Skin epidermis (tissue), 12 donors: ENCODE measurements at regions not wholly inside any gene's neighbourhood (a gene's known extent, or its start where the extent isn't known, plus 50 kb on each side); places are given as distances from the start of the nearest gene placed in this dataset.

Experiments used
- H3K27ac ChIP-seq, 21 experiments: fragments of 200-600 bp; sonication (generic) in 11 of 21; one replicate each; pipeline ENCODE4 v1.5.0; 2020; ENCODE audit warnings: mild to moderate bottlenecking in 3 of 21, inconsistent platforms in 2 of 21, moderate library complexity in 2 of 21
- H3K4me3 ChIP-seq, 7 experiments: fragments of 200-600 bp; sonication (generic) in 2 of 7; one replicate each; pipeline ENCODE4 v1.5.0; 2020; ENCODE audit warnings: inconsistent platforms in 2 of 7, mild to moderate bottlenecking in 2 of 7, moderate library complexity in 1 of 7

DNA sequence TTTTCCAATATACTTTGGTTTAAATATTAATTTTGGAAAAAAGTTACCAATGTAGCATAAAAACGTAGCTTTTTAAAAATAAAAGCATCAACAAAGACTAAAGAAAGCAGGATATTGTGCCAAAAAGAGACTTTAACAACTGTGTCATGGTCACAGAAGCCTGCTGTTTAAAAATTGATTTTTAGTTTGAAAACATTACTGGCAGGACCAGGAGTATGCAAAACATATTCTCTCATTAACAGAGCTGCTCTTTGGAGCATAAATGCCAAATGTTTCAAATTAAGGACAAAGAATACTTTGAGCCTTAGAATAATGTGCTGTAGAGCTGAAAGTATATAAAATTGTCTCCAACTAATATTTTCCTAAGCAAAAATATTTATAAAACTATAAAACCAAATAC lies 279.0 kb downstream of the ARAP2 start:
- no peak overlapping the region for H3K4me3 ChIP-seq
- no peak overlapping the region for H3K27ac ChIP-seq

DNA sequence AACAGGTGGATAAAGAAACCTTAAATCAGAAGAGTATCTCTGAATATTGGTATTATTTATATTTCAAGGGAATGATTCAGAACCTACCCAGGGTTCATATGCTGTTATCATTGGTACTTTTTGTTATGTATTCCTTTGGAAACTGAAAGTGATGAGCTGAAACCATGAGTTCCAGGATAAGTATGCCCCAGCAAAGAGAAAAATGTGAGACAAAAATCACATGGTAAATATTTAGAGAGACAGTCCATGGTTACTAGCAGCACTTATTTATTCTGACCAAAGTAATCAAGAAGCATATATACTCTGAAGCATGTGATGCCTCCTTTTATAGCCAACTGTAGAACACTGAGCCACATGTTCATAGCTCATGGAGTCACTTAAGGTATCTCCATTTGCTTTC lies 277.7 kb downstream of the ARAP2 start:
- Histone ChIP-seq H3K27ac (no peak overlapping the region), H3K4me3 (no peak overlapping the region)

DNA sequence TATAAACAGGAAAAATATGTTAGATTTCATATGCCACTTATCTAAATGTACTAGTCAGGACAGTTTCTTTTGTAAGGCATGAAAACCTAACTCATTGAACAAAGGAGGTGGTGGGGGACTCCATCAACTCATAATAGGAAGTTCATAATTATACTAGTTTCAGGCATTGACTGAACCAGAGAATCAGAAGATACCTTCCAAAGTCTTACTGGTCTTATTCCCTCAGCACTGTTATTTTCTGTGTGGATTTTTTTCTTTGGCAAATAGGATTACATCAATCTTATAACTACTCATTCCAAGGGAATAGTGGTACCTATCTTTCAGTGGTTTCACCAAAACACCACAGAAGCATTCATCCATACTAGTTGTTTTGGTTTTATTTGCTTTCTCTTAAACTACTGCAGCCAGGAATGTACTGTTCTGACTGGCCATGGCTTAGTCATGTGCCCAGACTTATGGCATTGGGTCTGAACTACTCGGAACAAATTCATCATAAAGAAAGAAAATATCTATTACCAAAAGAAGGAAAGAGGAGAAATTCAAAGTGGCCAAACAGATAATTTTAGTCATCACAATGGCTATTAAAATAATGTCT lies 273.9 kb downstream of the ARAP2 start:
- Histone ChIP-seq H3K27ac (no peak overlapping the region), H3K4me3 (no peak overlapping the region)

DNA sequence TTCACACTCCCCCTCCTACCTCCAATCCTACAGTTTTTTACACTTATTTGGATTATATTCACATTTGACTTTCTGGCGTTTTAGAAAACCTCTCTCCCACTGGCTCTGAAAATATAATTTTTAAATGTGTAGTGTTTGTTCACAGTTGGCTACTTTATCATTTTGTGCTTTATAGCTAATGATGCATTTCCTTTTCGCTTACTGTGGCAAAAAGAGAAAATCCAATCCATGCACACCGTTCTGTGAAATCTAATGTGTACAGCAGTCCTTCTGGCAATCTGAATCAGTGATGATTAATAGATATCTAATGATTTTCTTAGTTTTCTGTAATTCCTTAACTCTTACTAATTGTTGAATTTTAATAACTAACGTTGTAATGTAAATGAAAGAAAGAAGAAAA lies 271.5 kb downstream of the ARAP2 start:
- Histone ChIP-seq H3K27ac (no peak overlapping the region), H3K4me3 (no peak overlapping the region)

DNA sequence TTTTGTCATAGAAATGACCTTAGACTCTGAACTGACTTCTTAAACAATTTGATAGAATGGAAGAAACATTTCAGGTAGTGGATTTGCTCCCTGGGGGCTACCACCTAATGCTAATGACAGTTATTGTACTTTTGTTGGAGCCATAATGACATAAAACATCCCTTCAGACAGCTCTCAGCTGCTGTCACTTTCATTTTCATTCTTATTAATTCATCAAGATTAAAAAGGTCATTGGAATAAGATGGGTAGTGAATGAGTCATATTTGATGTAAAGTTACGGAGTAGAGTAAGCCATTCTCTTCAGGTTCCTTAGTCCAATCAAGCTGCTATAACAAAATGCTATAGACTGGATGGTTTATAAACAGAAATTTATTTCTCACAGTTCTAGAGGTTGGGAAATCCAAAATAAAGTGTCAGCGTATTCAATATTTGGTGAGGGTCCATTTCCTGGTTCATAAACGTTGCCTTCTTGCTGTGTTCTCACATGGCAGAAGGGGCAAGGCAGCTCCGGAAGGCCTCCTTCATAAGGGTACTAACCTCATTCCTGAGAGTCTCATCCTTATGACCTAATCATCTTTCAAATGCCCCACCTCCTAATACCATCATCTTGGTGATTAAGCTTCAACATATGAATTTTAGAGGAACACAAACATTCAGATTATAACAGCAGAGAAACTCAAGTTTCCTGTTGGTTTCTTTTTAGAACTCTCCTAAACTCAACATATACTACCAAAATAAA lies 268.5 kb downstream of the ARAP2 start:
- Histone ChIP-seq H3K27ac (no peak overlapping the region), H3K4me3 (no peak overlapping the region)

DNA sequence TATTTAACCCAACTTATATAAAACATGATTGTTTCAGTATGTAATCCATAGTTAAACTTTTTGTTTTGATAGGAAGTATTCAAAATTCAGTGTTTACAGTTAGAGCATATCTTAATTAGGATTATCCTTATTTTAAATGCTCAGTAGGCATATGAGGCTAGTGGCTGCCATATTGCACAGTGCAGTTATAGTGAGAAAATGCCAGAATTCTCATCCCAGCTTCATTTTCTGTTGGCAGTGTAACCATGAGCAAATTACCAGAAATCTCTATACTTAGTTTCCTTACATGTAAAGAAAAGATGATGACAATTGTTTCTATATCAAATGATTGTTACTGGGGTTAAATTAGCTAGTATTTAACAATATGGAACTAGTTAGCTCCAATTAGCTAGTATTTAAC lies 265.8 kb downstream of the ARAP2 start:
- no peak overlapping the region for H3K4me3 ChIP-seq
- H3K27ac ChIP-seq: no peak overlapping the region

DNA sequence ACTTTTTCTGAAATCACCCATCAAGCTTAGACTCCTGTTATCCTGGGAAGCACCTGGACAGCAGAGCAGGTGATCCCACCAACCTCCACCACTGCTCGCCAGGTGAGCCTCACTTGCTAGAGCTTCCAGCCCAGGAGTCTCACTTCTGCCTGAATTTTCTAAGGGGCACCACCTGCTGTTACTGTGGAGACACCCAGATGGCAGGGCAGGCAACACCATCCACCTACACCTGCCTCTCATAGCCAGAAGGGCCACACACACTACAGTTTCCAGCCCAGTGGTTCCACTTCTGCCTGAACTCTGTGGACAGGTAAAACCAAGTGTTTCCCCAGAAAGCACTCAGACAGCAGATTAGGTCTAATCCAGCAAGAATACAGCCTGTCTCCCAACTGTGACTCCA lies 262.0 kb downstream of the ARAP2 start:
- Histone ChIP-seq H3K4me3 (no peak overlapping the region), H3K27ac (no peak overlapping the region)

DNA sequence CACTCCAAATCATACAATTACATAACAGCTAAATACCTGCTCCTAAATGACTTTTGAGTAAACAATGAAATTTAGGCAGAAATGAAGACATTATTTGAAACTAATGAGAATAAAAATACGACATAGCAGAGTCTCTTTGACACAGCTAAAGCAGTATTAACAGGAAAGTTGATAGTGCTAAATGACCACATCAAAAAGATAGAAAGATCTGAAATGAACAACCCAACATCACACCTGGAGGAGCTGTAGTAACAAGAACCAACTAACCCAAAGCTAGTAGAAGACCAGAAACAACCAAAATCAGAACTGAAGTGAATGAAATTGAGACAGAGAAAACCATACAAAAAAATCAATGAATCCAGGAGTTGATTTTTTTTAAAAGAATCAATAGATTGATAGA lies 257.8 kb downstream of the ARAP2 start:
- H3K27ac ChIP-seq: no peak overlapping the region
- no peak overlapping the region for H3K4me3 ChIP-seq

DNA sequence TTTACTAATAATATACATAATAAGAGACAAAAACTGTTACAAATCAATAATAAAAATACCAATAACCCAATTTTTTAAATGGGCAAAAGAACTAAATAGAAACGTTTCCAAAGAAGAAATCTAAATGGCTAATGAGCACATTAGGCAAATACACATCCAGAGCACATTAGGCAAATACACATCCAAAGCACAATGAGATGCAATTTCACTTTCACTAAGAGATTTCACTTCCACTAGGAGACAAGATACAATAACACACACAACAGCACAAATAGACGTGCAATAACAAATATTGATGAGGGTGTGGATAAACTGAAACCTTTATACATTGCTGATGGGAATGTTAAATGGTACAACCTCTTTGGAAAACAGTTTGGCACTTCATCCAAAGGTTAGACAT lies 250.7 kb downstream of the ARAP2 start:
- H3K4me3 ChIP-seq: no peak overlapping the region
- no peak overlapping the region for H3K27ac ChIP-seq

DNA sequence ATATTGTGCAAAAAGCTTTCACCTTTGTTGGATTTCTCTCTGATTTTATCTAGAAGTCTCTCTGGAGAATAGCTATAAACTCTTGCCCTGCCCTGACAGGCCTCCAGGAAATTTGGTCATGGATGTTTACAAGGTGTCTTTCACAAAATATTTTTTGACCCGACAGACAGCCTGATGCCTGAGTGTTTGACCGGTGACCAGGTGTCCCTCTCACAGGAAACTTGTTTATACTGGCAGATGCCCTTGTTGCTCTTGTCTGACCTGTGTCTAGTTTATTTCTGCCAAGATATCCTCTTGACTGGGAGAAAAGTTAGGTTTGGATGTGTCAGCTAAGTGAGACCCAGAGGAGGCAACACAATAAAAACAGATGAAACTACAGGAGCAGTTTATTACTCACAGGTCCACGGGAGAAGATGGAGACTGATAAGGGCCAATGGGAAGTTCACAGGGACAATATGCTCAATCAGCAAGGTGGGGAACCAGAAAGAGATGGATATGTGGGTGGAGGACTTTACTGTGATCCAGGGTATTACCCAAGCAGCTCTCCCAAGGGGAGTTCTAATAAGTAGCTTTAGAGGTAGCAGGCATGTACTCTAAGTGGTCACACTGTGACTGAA lies 243.3 kb downstream of the ARAP2 start:
- H3K27ac ChIP-seq: no peak overlapping the region
- no peak overlapping the region for H3K4me3 ChIP-seq

DNA sequence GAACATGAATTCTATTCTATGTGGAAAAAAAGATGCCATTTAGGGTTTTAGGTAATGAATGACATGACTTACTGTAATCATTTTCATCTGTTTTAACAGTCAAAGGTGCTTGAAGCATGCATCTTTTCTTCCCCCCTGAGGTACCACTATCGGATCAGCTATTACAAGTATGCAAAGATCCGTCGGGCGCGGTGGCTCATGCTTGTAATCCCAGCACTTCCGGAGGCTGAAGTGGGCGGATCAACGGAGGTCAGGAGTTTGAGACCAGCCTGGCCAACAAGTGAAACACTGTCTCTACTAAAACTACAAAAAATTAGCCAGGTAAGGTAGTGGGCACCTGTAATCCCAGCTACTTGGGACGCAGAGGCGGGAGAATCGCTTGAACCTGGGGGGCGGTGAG lies 241.3 kb downstream of the ARAP2 start:
- Histone ChIP-seq H3K4me3 (no peak overlapping the region), H3K27ac (no peak overlapping the region)

DNA sequence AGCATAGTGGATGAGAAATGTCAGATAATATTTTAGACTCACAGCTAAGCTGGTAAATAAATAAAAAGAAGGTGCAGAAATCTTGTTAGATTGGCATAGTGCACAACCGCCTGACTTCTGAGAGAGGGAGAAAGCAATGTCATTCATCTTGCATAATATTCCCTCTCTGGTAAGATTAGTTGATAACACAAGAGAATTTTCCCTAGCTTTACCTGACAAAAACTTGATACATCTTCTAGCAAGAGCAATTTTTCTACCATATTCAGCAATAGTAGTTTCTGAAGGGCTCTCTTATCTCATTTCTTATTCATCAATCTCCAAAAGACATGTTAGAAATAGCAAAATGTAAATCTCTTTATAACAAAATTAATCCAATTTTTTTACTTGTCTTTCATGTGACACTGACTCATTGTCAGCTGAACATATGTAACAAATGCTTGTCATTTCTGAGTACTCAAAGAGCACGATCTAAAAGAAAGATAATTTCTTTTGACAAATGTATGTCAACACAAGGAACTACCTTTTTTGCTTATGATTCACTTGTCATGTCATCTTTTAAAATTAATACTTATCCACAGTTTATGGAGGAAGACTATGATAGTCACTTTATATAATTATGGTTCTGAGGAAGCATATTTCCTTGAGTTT lies 240.0 kb downstream of the ARAP2 start:
- no peak overlapping the region for H3K27ac ChIP-seq
- H3K4me3 ChIP-seq: no peak overlapping the region

DNA sequence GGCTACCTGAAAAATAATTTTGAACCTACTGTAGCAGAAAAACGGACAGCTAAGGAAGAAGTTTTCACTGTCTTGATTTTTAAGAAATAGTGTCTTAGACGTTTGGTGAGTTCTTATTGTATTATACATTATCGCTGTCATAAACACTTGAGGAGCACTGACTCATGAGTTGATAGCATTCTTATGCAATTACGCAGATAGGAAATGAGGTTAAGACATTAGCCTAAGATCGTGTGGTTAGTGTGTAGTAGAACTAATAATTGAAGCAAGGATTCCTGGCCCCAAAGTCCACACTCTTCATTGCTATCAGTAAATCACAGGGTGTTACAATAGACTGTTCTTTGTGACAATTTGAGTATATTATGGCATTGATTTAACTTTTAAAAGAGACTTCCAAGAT lies 238.1 kb downstream of the ARAP2 start:
- Histone ChIP-seq H3K27ac (no peak overlapping the region), H3K4me3 (no peak overlapping the region)

DNA sequence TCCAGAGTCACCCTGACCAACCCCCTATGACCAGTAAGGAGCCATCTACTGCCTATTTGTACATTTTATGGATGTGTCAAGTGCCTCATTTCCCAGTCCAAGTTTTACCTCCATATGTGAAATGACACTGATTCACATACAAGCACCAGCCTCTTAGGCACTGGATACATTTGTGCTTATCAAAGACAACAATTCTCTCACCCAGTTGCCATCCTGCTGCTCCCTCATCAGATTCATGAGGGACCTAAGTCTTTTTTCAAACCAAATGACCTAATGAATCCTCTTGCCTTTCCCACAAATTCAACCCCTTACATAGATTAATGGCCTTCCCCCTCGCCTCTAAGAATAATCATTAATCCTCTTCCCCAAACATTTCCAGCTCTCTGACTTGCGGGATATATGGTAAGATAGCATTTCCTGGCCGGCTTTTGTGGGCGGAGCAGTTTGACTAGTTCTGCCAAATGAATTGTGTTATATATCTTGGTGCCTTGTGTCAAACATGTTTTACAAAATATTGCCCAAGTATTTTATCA lies 233.9 kb downstream of the ARAP2 start:
- H3K4me3 ChIP-seq: no peak overlapping the region
- H3K27ac ChIP-seq: no peak overlapping the region

DNA sequence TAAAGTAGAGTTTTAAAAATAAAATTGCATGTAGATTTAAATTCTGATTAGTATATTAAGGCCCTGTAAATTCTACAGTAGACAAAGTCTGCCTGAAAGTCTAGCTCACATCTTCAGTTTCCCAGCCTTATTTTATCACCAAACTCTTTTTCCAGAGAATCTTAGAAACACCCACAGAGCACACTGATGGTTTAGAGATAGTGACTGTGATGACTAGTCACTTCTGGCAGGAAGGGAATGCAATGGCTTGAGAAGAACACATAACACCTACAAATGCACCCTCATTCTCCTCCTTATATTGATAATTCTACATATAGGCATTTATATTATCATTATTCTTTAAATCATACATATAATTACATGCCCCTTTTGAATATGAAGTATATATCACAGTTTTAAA lies 232.9 kb downstream of the ARAP2 start:
- no peak overlapping the region for H3K4me3 ChIP-seq
- H3K27ac ChIP-seq: no peak overlapping the region

DNA sequence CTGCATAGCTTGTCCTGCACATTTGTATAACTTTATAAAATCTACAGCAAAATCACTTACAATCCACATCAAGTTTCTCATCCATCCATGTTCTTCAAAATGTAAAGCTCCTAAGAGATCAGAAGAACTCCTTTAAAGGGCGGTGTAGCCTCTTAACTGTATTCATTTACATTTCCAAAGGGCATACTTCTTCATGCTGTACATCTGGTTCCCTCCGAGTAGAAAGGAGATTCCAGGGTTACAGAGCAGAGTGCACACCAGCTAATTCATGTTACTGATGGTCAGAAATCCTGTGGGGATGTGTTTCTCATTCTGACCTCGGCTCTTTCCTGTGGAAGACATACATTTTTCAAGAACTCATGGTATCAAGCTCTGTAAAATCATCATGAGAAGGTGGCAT lies 231.8 kb downstream of the ARAP2 start:
- H3K4me3 ChIP-seq: no peak overlapping the region

DNA sequence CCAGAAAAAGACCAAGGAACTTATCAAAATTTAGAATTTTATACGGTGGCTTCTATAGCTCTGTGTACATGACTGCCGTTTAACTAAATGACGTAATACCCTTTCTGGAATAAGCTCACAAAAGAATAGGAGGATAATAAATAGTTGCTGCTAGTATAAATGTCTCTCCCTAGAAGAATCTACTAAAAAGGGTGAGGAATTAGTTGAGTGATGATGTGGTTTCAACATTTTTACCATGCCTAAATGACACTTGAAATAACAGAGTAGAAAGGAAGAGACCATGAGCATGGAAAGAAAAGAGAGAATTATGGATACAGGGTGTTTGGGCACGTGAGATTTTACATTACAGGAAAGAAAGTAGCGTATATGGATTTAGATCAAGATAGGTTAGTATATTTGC lies 231.1 kb downstream of the ARAP2 start:
- Histone ChIP-seq H3K4me3 (no peak overlapping the region), H3K27ac (no peak overlapping the region)

More for the DNA sequence above, 231.8 kb downstream of the ARAP2 start:
- no peak overlapping the region for H3K27ac ChIP-seq
